HG02588 (cell line): ENCODE measurements at regions not wholly inside any gene's neighbourhood (a gene's known extent, or its start where the extent isn't known, plus 50 kb on each side); places are given as distances from the start of the nearest gene placed in this dataset.

Experiments used
- ATAC-seq: cut with Tn5 transposase; IDR thresholded peaks from one replicate; pipeline ENCODE4 v1.9.1; 2021; ENCODE audit warnings: mild to moderate bottlenecking, moderate library complexity; ENCODE audit not compliant: unreplicated experiment

DNA sequence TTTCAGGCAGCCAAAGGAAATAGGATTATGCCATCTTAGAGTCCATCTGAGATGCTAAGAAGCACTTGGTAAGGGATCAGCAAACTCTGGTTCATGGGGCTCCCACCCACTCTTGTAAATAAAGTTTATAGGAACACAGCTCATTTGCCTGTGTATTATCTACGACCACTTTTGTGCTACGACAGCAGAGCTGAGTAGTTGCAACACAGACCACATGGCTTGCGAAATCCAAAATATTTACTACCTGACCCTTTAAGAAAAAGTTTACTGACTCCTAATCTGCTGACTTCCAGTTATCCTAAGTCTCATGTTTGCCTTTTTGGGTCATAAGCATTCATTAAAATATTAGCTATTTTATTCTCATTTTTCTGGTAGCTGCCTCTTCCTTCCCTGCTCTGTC lies 859.0 kb downstream of the QKI start:
- ATAC-seq = no peak

DNA sequence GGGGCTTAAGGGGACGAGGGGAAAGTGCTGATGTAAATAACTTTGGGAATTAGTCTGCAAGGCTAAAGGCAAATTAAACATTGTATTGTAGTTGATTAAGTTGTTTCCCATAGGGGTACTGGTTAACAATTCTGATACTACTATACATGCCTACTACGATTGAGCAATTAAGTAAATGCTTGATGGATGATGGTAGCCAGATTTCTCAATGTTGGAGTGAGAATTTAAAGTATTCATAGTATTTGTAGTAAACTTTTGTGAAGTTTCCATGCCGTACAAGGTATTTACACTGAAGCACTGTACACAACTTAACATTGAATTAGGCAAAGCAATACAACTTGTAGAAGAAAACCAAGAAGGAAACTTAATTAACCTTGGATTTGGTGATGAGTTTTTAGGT lies 852.3 kb downstream of the QKI start:
- ATAC-seq = no peak

DNA sequence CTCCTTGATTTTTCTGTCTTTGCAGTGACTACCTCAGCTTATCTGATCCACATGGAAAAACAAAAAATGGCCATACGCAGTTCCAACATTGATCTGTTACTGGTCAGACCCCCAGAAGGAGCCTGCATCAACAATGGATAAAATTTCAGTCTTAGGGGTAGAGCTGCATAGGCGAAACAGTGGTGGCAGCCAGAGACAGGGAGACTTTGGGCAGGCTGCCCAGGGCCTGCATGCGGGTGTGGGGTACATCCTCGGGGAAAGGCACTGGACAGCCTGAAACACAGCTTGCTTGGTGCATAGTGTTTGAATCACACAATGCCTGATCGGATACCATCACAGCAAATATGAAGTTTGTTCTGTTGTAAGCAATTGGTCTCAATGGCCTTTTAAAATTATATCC lies 847.8 kb downstream of the QKI start:
- ATAC-seq = no peak

DNA sequence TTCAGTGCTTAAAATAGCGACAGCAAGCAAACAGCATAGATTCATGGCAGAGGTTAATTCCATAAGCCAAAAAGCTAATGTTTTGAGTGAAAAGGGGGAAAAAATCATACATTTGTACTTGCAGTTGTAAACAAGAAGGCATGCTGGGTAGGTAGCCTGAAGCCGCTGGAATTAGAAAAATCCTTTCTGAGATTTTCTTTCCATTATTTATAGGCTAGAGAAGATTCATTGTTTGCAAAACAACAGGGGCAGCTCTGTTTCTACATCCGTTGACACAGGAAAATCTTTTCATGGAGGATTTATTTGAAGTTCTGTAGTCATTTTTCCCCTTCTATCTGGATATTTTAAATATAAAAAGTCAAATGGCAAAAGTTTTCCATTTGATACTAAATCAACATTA lies 843.9 kb downstream of the QKI start:
- no peak for ATAC-seq

- ATAC-seq = no peak
These were observed 838.4 kb downstream of the QKI start for GRCh38 chr6:164252948-164253347.

DNA sequence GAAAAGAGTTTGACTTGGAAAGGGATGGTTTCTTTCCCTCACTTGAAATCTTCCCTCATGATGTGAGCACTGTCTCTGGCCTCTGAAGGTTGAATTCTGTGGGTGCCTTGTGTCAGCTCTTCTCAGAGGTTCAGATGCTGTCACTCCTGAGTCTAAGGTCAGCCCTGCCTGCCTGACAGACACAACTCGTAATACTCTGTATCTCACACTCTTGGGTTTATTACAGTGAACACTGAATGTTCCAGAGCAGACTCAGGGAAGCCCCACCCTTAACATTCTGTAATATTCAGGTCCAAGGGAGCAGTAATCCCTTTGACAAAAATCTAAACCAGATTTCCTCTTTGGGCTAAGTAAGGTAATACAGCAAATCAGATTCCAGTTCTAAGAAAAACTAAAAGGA lies 837.8 kb downstream of the QKI start:
- ATAC-seq = no peak

- ATAC-seq = no peak
These were observed 832.6 kb downstream of the QKI start for GRCh38 chr6:164247106-164247505.

GRCh38 chr6:164246082-164246481 lies 831.6 kb downstream of the QKI start:
- no peak for ATAC-seq

GRCh38 chr6:164243949-164244348 lies 829.4 kb downstream of the QKI start:
- ATAC-seq = no peak

DNA sequence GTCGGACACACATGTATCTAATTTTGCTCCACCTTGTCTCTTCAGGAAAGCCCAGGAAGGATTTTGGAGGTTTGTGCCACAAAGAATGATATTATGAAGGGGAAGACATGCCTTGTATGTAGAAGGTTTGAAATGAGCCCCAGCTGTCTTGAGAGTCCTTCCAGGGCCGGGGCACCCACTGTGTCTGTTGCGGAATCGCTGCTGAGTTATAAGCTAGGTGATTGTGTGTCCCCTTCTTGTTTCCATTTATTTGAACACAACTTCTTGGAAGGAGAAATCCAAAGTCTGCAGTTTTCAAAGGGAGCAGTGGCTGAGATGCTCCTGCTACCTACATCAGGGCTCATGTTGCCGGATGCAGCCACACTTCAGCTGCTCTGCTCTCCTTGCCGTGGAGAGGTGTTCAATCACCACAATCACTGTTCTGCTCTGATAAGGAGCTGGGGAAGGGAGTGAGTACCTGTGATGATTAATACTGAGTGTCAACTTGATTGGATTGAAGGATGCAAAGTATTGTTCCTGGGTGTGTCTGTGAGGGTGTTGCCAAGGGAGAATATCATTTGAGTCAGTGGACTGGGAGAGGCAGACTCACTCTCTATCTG lies 828.6 kb downstream of the QKI start:
- no peak for ATAC-seq

DNA sequence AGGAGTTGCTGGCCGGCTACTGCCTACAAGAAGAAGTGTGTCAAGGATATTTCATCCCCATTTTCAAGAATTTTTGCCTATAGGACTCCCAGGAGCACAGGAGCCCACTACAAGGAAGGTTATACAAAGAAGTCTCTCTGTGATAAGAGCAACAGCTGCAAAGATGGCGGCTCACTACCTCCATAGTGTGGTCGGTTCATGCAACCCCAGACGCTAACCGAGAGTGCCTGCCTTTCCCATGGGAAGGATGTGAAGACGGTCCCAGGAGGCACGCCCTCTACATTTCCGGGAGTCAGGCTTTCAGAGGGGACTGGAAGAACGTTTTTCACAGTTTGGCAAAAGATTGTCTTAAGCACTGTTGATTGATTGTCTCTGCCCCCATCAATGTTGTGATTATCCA lies 816.3 kb downstream of the QKI start:
- no peak for ATAC-seq

- ATAC-seq = no peak
These were observed 815.7 kb downstream of the QKI start for GRCh38 chr6:164230259-164230658.

- no peak for ATAC-seq
These were observed 815.2 kb downstream of the QKI start for GRCh38 chr6:164229716-164230115.

DNA sequence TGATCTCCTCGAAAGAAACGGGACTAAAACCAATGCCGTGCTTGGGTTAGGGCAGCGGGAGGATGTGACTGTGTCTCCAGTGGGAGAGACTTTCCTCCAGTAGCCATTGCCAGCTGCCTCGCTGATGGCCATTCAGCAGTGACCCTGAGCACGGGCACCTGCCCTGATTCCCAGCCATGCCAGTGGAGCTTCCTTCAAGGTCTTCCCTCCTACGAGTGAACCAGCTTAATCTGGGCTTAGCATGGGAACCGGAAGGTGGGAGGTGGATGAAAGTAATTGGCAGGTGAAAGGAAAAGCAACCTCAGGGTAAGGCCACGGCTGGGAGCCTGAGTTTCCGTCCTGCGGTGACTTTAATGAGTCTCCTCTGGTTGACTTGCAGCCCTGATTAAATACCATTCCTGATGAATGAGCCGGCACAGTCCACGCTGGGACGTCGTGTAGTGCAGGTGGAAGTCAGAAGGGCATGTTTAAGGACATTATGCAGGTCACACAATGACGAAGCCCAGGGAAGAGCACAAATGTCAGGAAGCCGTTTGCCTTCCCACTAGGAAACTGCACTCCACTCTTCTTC lies 813.5 kb downstream of the QKI start:
- no peak for ATAC-seq

- ATAC-seq = no peak
These were observed 802.3 kb downstream of the QKI start for GRCh38 chr6:164216839-164217238.

GRCh38 chr6:164216368-164216767 lies 801.9 kb downstream of the QKI start:
- ATAC-seq = no peak

DNA sequence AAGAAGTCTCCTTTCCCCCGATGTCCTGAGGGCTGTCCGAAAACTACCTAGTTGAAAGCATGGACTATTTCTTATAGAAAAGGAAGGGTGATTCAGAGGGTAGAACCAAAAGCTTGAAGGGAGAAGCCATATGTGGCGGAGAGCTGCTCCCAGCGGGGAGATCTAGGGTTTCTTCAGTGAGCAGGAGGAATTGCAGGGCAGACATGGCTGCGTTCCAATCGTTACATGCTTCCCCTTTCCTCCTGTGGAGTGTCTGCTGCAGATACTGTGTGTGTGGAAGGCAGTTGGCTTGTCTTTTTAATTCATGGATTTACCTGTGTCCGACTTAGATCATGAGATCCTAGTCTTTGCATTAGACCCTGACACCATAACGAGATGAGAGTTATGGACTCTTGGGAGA lies 799.5 kb downstream of the QKI start:
- ATAC-seq = no peak

DNA sequence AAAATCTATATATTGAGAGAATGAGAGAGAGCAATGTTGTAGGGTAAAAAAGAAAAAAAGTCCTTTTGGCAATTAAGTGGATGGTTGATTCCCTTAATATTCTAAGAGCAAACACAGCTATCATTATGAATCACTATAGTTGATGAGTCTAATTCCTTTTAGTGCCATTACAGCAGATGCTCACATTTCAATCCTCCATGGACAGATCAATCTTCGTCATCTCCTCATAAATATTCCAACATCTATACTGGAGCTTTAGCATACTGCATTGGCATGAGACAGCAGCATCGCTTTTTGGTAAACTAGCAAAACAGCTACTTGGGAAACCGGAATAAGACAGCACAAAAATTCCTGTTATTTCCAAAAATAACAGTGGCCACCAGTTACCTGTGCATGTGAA lies 796.7 kb downstream of the QKI start:
- no peak for ATAC-seq

GRCh38 chr6:164210783-164211182 lies 796.3 kb downstream of the QKI start:
- no peak for ATAC-seq

- ATAC-seq = no peak
These were observed 795.8 kb downstream of the QKI start for GRCh38 chr6:164210323-164210722.

DNA sequence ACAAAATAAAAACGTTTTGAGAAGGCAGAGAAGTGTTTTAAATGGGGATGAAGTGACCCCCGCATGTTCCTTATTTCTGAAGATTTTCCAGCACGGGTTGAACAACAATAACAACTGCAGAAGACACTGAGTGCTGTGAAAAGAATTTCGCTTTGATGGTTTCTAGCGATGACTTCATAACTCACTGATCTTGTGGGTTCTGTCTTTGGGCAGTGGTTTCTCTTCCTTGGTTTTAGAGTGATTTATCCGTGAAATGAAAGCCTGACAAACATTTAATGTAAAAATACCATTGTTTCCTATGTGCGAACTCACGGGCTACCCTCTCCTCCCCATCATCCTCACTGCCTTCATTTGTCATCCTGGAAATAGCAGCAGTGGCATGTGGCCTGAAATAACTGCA lies 793.9 kb downstream of the QKI start:
- ATAC-seq = no peak

DNA sequence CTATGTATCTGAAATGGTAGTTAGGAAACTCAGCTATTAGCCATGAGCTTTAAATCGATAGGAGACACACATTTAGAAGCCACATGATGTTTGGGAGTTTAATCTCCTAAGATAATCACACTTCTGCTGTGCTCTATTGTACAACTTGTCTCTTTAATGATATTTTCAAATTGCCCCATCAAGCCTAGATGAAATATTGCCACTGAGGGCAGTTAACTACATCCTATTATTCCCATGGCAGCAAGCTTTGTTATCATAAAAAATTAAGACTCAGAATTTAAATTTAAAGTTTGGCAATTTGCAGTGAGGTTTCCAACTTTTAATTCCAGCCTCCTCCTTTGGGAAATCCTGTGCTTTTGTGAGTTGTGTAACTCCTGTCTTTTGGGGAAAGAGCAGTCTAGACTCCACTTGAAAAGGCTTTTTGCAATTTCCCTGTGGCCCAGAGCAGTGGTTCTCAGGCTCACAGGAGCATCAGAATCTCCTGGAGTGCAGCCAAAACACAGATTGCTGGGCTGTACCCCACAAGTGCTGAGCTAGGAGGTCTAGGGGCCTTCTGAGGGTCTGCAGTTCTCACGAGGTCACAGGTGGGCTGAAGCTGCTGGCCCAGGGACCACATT lies 792.4 kb downstream of the QKI start:
- no peak for ATAC-seq

DNA sequence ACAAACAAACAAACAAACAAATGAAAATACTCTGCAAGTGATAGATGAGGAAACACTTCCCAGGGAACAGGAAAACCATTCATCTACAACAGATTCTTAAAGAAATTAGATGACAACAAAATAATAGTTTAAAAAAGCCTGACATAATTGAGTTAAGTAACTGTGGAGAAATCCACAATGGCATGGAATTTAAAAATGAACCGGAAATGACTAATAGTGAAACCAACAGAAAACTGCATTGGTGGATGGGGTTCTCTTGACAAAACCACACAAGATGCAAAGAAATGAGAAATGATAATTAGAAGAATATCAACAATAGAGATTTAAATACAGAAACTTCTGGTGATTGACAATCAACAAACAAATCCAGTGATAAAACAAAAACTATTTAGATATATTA lies 785.6 kb downstream of the QKI start:
- ATAC-seq = no peak
